NT2/D1 (cell line): ENCODE measurements at regions not wholly inside any gene's neighbourhood (a gene's known extent, or its start where the extent isn't known, plus 50 kb on each side); places are given as distances from the start of the nearest gene placed in this dataset.

ENCODE experiments used
- DNase-seq: peaks from one replicate; pipeline ENCODE4 v3.0.0-alpha.2; 2011; ENCODE audit warnings: low read depth, low spot score
- H3K27me3 ChIP-seq: 2 replicates; pipeline ENCODE4 v1.6.0; 2011; ENCODE audit warnings: mild to moderate bottlenecking; ENCODE audit not compliant: insufficient read length, insufficient read depth
- H3K36me3 ChIP-seq: 2 replicates; pipeline ENCODE4 v1.6.1; 2011; ENCODE audit warnings: mild to moderate bottlenecking, low read length, mixed read lengths; ENCODE audit not compliant: insufficient read depth, insufficient read length
- H3K4me1 ChIP-seq: 2 replicates; pipeline ENCODE4 v1.5.1; 2011; ENCODE audit not compliant: insufficient read depth, insufficient read length
- H3K4me3 ChIP-seq: 2 replicates; pipeline ENCODE4 v1.5.1; 2011; ENCODE audit warnings: low read depth; ENCODE audit not compliant: insufficient read length
- H3K9ac ChIP-seq: 2 replicates; pipeline ENCODE4 v1.6.0; 2011; ENCODE audit warnings: low read depth; ENCODE audit not compliant: insufficient read length
- H3K9me3 ChIP-seq: 2 replicates; pipeline ENCODE4 v1.5.1; 2011; ENCODE audit warnings: mild to moderate bottlenecking, low read length; ENCODE audit not compliant: insufficient read depth
- SUZ12 ChIP-seq: IDR thresholded peaks from 2 replicates; pipeline ENCODE4 v1.6.1; 2011; ENCODE audit not compliant: insufficient read length, insufficient read depth; ENCODE audit errors: extremely low read depth
- YY1 ChIP-seq: IDR thresholded peaks from 2 replicates; pipeline ENCODE4 v1.6.1; 2011; ENCODE audit not compliant: insufficient read length, insufficient read depth
- ZNF274 ChIP-seq: IDR thresholded peaks from 2 replicates; pipeline ENCODE4 v1.6.1; 2011; ENCODE audit warnings: mild to moderate bottlenecking, low read depth, low read length

DNA sequence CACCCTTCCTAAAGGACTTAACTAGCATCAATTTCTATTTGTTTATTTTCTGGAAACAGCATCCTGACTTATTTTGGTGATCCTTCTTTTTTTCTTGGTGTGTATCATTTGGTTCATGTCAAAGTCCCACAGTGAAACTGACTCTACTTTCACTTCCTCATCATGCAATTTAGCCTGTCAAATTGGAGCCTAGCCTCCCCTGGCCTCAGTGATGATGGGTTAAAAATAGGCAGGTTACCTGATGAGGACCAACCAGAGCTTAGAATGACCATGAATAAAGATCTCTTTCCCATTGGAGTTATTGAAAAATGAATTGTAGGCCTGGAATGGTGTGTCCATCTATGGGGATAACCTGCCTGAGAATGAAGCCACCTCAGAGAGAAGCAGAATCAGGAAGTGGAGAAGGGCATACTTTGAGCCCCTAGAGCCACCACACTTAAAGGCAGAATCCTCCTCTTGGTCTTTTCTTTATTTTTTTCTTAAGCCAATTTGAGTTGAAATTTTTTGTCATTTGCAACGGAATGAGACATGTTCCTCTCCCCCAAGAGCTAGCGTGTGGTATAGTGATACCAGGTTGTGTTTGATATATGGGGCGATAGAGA, 105.6 kb downstream of the BTBD3 start:
- H3K9ac ChIP-seq, result no peak overlapping the region
- no peaks in the 10 kb centered on the region for H3K4me1 ChIP-seq
- H3K27me3 ChIP-seq, result no peaks in the 10 kb centered on the region
- no peaks in the 10 kb centered on the region for H3K36me3 ChIP-seq
- TF ChIP-seq ZNF274, result no peak
- no peak for TF ChIP-seq SUZ12
- no peak for TF ChIP-seq YY1
- H3K9me3 ChIP-seq, result no peaks in the 10 kb centered on the region
- no peak overlapping the region for H3K4me3 ChIP-seq
- DNase-seq, result no peak

- H3K36me3 ChIP-seq, result no peaks in the 10 kb centered on the region
- no peak for TF ChIP-seq ZNF274
- H3K9me3 ChIP-seq, result no peaks in the 10 kb centered on the region
- no peak for DNase-seq
- no peak overlapping the region for H3K9ac ChIP-seq
- H3K4me3 ChIP-seq, result no peak overlapping the region
- no peaks in the 10 kb centered on the region for H3K27me3 ChIP-seq
- no peaks in the 10 kb centered on the region for H3K4me1 ChIP-seq
Measured at GRCh38 chr20:12028771-12029170, 111.1 kb downstream of the BTBD3 start.

DNA sequence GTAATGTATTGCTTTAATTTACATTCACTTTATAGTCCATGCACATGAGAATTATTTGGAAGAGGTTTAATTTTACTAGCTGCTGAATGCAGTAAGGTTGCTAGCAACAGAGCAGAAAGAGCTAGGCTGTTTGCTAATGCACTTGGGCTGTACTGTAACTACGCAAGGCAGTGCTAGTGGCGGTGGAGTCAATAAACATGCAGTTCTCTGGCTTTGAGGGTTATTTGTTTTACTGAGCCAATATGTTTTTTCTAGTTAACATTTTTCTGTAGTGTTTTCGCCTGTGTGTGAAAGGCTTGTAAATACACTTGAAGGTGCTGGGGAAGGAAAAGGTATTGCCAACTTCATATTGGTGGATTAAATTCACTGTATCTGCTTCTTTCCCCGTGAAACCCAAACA, 112.8 kb downstream of the BTBD3 start:
- Histone ChIP-seq H3K9me3 (no peaks in the 10 kb centered on the region), H3K4me3 (no peak overlapping the region), H3K4me1 (no peaks in the 10 kb centered on the region), H3K36me3 (no peaks in the 10 kb centered on the region), H3K27me3 (no peaks in the 10 kb centered on the region), H3K9ac (no peak overlapping the region)
- no peak for DNase-seq
- TF ChIP-seq YY1 (no peak), ZNF274 (no peak)

DNA sequence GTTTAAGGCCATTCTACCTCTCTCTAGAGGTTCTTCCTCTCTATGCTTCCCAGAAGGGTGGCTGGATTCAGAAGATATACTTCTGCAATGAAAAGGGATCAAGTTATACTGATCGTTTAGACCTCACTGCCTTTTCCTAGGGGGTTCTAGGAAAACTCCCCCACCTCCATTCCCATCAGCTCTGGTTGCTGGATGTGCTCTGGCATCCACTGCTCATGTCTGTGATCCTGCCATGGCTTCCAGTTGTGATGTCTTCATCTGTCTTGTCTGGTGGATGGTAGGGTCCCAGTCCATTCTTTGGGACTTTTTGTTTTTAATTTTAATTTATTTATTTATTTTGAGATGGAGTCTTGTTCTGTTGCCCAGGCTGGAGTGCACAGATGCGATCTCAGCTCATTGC, 118.4 kb downstream of the BTBD3 start:
- H3K9ac ChIP-seq, result no peak overlapping the region

GRCh38 chr20:12037521-12037920, 119.8 kb downstream of the BTBD3 start:
- TF ChIP-seq YY1 (no peak), ZNF274 (no peak), SUZ12 (no peak)

More for the DNA sequence above, 118.4 kb downstream of the BTBD3 start:
- Histone ChIP-seq H3K4me1 (no peaks in the 10 kb centered on the region), H3K36me3 (no peaks in the 10 kb centered on the region), H3K9me3 (no peaks in the 10 kb centered on the region), H3K4me3 (no peak overlapping the region), H3K27me3 (no peaks in the 10 kb centered on the region)
- TF ChIP-seq ZNF274 (no peak), SUZ12 (no peak), YY1 (no peak)
- no peak for DNase-seq

DNA sequence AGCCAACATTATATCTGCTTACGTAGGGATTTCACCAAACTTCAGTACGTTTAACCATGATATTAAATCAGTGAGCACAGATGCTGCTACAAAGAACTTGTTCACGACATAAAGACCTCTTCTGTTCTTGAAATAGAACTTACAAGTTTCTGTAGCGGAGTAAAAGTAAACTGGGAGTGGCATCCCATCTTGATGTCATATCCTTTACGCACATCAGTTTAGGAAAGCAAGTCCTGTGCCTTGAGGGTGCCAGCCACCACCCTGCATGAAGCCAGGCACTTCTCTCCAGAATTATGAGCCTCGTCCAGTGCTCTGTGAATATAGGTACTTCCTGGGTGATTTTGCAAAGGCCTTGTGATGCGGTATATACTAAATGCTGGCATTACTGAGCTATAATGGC, 122.6 kb downstream of the BTBD3 start:
- H3K9me3 ChIP-seq, result no peaks in the 10 kb centered on the region
- no peaks in the 10 kb centered on the region for H3K36me3 ChIP-seq
- TF ChIP-seq ZNF274, result no peak
- TF ChIP-seq YY1, result no peak
- TF ChIP-seq SUZ12, result no peak
- no peaks in the 10 kb centered on the region for H3K4me1 ChIP-seq
- no peaks in the 10 kb centered on the region for H3K27me3 ChIP-seq
- no peak overlapping the region for H3K9ac ChIP-seq
- H3K4me3 ChIP-seq, result no peak overlapping the region
- DNase-seq, result no peak

More at GRCh38 chr20:12037521-12037920, 119.8 kb downstream of the BTBD3 start:
- Histone ChIP-seq H3K27me3 (no peaks in the 10 kb centered on the region), H3K9me3 (no peaks in the 10 kb centered on the region), H3K4me1 (no peaks in the 10 kb centered on the region), H3K9ac (no peak overlapping the region), H3K4me3 (no peak overlapping the region), H3K36me3 (no peaks in the 10 kb centered on the region)
- no peak for DNase-seq

DNA sequence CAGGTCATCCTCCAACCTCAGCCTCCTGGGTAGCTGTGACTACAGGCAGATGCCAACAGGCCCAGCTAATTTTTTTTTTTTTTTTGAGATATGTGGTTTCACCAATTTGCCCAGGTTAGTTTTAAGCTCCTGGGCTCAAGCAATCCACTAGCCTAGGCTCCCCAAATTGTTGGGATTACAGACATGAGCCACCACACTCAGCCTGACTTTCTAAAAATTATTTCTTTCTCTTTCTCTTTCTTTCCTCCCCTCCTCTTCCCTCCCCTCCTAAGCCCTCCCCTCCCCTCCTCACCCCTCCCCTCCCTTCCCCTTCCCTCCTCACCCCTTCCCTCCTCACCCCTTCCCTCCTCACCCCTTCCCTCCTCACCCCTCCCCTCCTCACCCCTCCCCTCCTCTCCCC, 127.3 kb downstream of the BTBD3 start:
- Histone ChIP-seq H3K36me3 (no peaks in the 10 kb centered on the region), H3K4me1 (no peaks in the 10 kb centered on the region), H3K9me3 (no peaks in the 10 kb centered on the region), H3K4me3 (no peak overlapping the region), H3K9ac (no peak overlapping the region), H3K27me3 (no peaks in the 10 kb centered on the region)
- TF ChIP-seq SUZ12, result no peak
- TF ChIP-seq YY1, result no peak
- TF ChIP-seq ZNF274, result no peak
- DNase-seq, result no peak

- Histone ChIP-seq H3K9ac (no peak overlapping the region), H3K4me3 (no peak overlapping the region), H3K27me3 (no peaks in the 10 kb centered on the region), H3K9me3 (no peaks in the 10 kb centered on the region), H3K36me3 (no peaks in the 10 kb centered on the region), H3K4me1 (no peaks in the 10 kb centered on the region)
- no peak for DNase-seq
- no peak for TF ChIP-seq YY1
- no peak for TF ChIP-seq SUZ12
- TF ChIP-seq ZNF274, result no peak
Measured at GRCh38 chr20:12047838-12048432, 130.2 kb downstream of the BTBD3 start.
